ENCODE measurements at regions not wholly inside any gene's neighbourhood (a gene's known extent, or its start where the extent isn't known, plus 50 kb on each side); places are given as distances from the start of the nearest gene placed in this dataset.

GRCh38 chr11:13205486-13205885, 72.1 kb upstream of the BMAL1 start:
- ATAC-seq: no peak
- TF ChIP-seq RARB (CRISPR knock-in tag; IDR thresholded peaks at IDR 0.05) (no peak), ZNF8 (CRISPR knock-in tag; IDR thresholded peaks at IDR 0.05) (no peak), POU6F1 (CRISPR knock-in tag; IDR thresholded peaks at IDR 0.05; ENCODE audit: borderline replicate concordance, low read depth) (no peak), ESRRG (CRISPR knock-in tag; IDR thresholded peaks at IDR 0.05) (no peak), ZNF70 (CRISPR knock-in tag; IDR thresholded peaks at IDR 0.05) (no peak), ZFP30 (CRISPR knock-in tag; IDR thresholded peaks at IDR 0.05) (no peak), CSRNP3 (CRISPR knock-in tag; IDR thresholded peaks at IDR 0.05) (no peak), ISL1 (CRISPR knock-in tag; IDR thresholded peaks at IDR 0.05) (no peak), SNAI2 (CRISPR knock-in tag; IDR thresholded peaks at IDR 0.05) (no peak), ZNF565 (CRISPR knock-in tag; conservative IDR thresholded peaks at IDR 0.05; ENCODE audit: low read depth) (no peak), TCF4 (CRISPR knock-in tag; IDR thresholded peaks at IDR 0.05; ENCODE audit: borderline replicate concordance) (no peak), CREB5 (CRISPR knock-in tag; IDR thresholded peaks at IDR 0.05; ENCODE audit: low read depth) (no peak), ARNTL (CRISPR knock-in tag; IDR thresholded peaks at IDR 0.05; ENCODE audit: borderline replicate concordance, low read depth) (no peak), TOX (CRISPR knock-in tag; IDR thresholded peaks at IDR 0.05; ENCODE audit: borderline replicate concordance) (no peak), PATZ1 (CRISPR knock-in tag; IDR thresholded peaks at IDR 0.05; ENCODE audit: borderline replicate concordance) (no peak), BACH2 (CRISPR knock-in tag; IDR thresholded peaks at IDR 0.05; ENCODE audit: borderline replicate concordance) (no peak)

GRCh38 chr11:13206086-13206640, 71.4 kb upstream of the BMAL1 start:
- ATAC-seq: no peak
- TF ChIP-seq PPARA (CRISPR knock-in tag; IDR thresholded peaks at IDR 0.05; ENCODE audit: borderline replicate concordance): no peak
- no peak for TF ChIP-seq POU6F1 (CRISPR knock-in tag; IDR thresholded peaks at IDR 0.05; ENCODE audit: borderline replicate concordance, low read depth)
- TF ChIP-seq ZNF8 (CRISPR knock-in tag; IDR thresholded peaks at IDR 0.05): no peak

GRCh38 chr11:13207270-13207664, 70.3 kb upstream of the BMAL1 start:
- TF ChIP-seq CSRNP3 (CRISPR knock-in tag; IDR thresholded peaks at IDR 0.05): no peak

More at GRCh38 chr11:13207270-13207664, 70.3 kb upstream of the BMAL1 start:
- no peak for ATAC-seq
